Duodenal mucosa (tissue), 2 donors: ENCODE measurements at regions not wholly inside any gene's neighbourhood (a gene's known extent, or its start where the extent isn't known, plus 50 kb on each side); places are given as distances from the start of the nearest gene placed in this dataset.

Experiments
- H3K27ac ChIP-seq: one replicate; pipeline ENCODE4 v1.7.0; 2013; ENCODE audit warnings: low read depth, low read length
- H3K27me3 ChIP-seq, 2 donors: one replicate each; pipeline ENCODE4 v1.7.0; 2013; ENCODE audit warnings: low read length in 2 of 2, control low read depth in 1 of 2; ENCODE audit not compliant: insufficient read depth in 2 of 2, control insufficient read depth in 1 of 2
- H3K36me3 ChIP-seq, 2 donors: one replicate each; pipeline ENCODE4 v1.7.0; 2013; ENCODE audit warnings: low read length in 2 of 2, control low read depth in 1 of 2; ENCODE audit not compliant: insufficient read depth in 2 of 2, control insufficient read depth in 1 of 2
- H3K4me1 ChIP-seq, 2 donors: one replicate each; pipeline ENCODE4 v1.7.0; 2013; ENCODE audit warnings: low read length in 2 of 2, control low read depth in 1 of 2; ENCODE audit not compliant: insufficient read depth in 2 of 2, control insufficient read depth in 1 of 2
- H3K4me3 ChIP-seq, 2 donors: one replicate each; pipeline ENCODE4 v1.7.0; 2013; ENCODE audit warnings: low read length in 2 of 2, low read depth in 1 of 2
- H3K9ac ChIP-seq, 2 donors: one replicate each; pipeline ENCODE4 v1.7.0; 2013; ENCODE audit warnings: low read length in 2 of 2, low read depth in 1 of 2
- H3K9me3 ChIP-seq, 2 donors: one replicate each; pipeline ENCODE4 v1.7.0; 2013; ENCODE audit warnings: low read length in 2 of 2, control low read depth in 1 of 2; ENCODE audit not compliant: control insufficient read depth in 1 of 2

DNA sequence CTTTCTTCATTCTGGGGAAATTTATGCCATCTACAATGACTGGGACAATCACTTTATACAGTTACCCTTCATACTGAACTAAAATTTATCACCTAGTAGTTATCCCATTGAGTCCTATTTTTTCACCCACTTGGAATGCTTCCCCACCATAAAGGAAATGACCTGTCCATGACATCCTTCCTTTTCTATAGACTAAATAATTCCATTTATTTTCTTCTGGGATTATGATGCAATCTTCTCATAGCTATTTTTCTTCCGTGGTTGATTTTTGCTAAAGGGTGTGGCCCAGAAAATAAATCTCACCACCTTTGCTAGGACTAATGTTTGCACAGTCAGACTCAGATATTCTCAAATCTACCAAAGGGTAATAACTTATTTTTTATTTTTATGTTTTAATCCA is 186.1 kb upstream of the NRXN1 start:
- no peaks in the 10 kb centered on the region for H3K4me1 ChIP-seq
- no peaks in the 10 kb centered on the region for H3K9me3 ChIP-seq
- H3K4me3 ChIP-seq, result no peak overlapping the region

GRCh38 chr2:51213826-51214225 is 181.9 kb upstream of the NRXN1 start:
- Histone ChIP-seq H3K9me3 (no peaks in the 10 kb centered on the region), H3K27me3 (no peaks in the 10 kb centered on the region), H3K4me3 (no peak overlapping the region), H3K4me1 (no peaks in the 10 kb centered on the region), H3K9ac (no peak overlapping the region), H3K27ac (no peak overlapping the region), H3K36me3 (no peaks in the 10 kb centered on the region)

More for the DNA sequence above, 186.1 kb upstream of the NRXN1 start:
- Histone ChIP-seq H3K27ac (no peak overlapping the region), H3K36me3 (no peaks in the 10 kb centered on the region), H3K9ac (no peak overlapping the region), H3K27me3 (no peaks in the 10 kb centered on the region)

DNA sequence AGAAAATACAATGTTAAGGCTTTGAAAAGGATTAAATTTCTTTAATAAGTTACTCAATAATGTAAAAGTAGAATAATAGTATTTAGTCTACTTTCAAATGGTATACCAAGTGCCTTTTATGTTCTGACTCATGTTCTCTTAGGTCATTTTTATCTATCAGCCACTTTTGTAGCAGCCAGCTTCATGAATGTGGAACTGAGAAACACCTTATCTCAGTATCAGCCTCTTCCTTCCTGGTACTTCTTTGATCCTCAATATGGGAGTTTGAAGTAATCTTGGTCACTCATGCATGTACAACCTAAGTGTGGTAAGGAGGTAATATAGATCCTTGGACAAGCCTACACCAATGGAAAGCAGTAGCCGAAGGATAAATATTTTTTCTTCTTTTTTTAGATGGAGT is 180.4 kb upstream of the NRXN1 start:
- Histone ChIP-seq H3K36me3 (no peaks in the 10 kb centered on the region), H3K9me3 (no peaks in the 10 kb centered on the region), H3K9ac (no peak overlapping the region), H3K4me1 (no peaks in the 10 kb centered on the region), H3K4me3 (no peak overlapping the region), H3K27ac (no peak overlapping the region), H3K27me3 (no peaks in the 10 kb centered on the region)

GRCh38 chr2:51208521-51208920 is 176.6 kb upstream of the NRXN1 start:
- Histone ChIP-seq H3K27ac (no peak overlapping the region), H3K4me3 (no peak overlapping the region), H3K9ac (no peak overlapping the region), H3K9me3 (no peaks in the 10 kb centered on the region), H3K27me3 (no peaks in the 10 kb centered on the region), H3K36me3 (no peaks in the 10 kb centered on the region), H3K4me1 (no peaks in the 10 kb centered on the region)

DNA sequence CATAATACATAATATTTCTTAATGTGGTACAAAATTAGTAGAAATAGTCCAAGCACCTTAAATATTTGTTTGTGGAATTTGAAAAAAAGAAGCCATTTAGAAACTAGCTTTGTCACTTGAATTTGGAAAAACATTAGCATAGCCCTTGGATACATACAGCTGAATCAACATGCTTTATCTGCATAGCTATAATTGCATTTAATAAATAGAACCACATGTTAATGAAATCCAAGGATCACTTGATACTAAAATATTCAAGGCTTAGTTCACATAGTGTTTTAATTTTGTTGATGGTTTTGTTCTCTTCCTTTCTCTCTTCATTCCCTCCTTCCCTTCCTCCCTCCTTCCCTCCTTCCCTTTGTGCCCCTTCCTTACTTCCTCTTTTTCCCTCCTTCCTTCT is 169.4 kb upstream of the NRXN1 start:
- Histone ChIP-seq H3K9me3 (peaks cover 0 to 7% of the 10 kb centered on the region in 2 donors), H3K9ac (no peak overlapping the region), H3K4me1 (no peaks in the 10 kb centered on the region), H3K36me3 (no peaks in the 10 kb centered on the region), H3K4me3 (no peak overlapping the region), H3K27me3 (no peaks in the 10 kb centered on the region), H3K27ac (no peak overlapping the region)

DNA sequence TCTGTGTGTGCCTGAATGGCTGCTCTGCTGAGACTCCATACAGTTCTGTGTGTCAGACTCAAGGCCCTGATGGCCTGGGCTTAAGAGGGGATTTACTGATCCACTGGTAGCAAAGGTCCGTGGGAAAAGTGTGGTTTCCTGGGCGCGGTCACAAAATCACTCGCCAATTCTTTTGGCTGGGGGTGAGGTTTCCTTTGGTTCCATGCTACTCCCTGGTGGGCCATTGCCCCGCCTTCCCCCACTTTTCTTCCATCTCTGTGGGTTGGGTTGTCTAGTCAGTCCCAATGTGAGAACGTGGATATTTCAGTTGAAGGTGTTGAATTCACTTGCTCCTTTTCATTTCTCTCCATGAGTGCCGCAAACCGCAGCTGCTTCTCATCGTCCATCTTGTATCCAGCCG is 162.7 kb upstream of the NRXN1 start:
- Histone ChIP-seq H3K36me3 (no peaks in the 10 kb centered on the region), H3K27me3 (no peaks in the 10 kb centered on the region), H3K9ac (no peak overlapping the region), H3K4me1 (no peaks in the 10 kb centered on the region), H3K9me3 (peaks cover 2 to 17% of the 10 kb centered on the region in 2 donors), H3K4me3 (no peak overlapping the region), H3K27ac (no peak overlapping the region)

GRCh38 chr2:51170273-51170672 is 138.3 kb upstream of the NRXN1 start:
- Histone ChIP-seq H3K27me3 (no peaks in the 10 kb centered on the region), H3K9me3 (peaks cover 0 to 2% of the 10 kb centered on the region in 2 donors), H3K27ac (no peak overlapping the region), H3K4me1 (no peaks in the 10 kb centered on the region), H3K36me3 (no peaks in the 10 kb centered on the region), H3K9ac (no peak overlapping the region), H3K4me3 (no peak overlapping the region)

GRCh38 chr2:51165534-51166260 is 133.8 kb upstream of the NRXN1 start:
- Histone ChIP-seq H3K27ac (no peak overlapping the region), H3K9ac (no peak overlapping the region), H3K27me3 (no peaks in the 10 kb centered on the region), H3K4me3 (no peak overlapping the region), H3K36me3 (no peaks in the 10 kb centered on the region), H3K9me3 (peaks cover 0 to 2% of the 10 kb centered on the region in 2 donors), H3K4me1 (no peaks in the 10 kb centered on the region)

DNA sequence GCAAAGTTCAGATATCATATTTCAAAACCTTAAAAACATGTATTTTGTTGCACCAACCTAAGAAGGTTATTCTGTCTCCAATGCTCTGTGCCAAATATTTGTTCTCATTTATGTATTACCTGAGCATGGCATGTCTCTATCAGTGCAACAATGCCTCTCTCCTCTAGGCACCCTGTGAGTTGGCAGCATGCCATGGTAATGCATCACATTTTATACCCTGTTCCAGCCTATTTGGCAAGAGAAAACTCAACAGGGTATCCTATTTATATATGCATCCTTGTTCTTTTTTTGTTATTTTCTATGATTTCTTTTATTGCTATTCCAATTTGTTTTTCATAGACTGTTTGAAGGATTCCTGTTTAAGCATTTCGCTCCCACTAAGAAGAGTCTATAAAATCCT is 126.3 kb upstream of the NRXN1 start:
- no peak overlapping the region for H3K27ac ChIP-seq
- no peaks in the 10 kb centered on the region for H3K36me3 ChIP-seq
- H3K27me3 ChIP-seq, result no peaks in the 10 kb centered on the region
- H3K4me3 ChIP-seq, result no peak overlapping the region
- H3K9ac ChIP-seq, result no peak overlapping the region
- no peaks in the 10 kb centered on the region for H3K9me3 ChIP-seq
- H3K4me1 ChIP-seq, result no peaks in the 10 kb centered on the region

GRCh38 chr2:51153236-51153635 is 121.3 kb upstream of the NRXN1 start:
- Histone ChIP-seq H3K27ac (no peak overlapping the region), H3K27me3 (no peaks in the 10 kb centered on the region), H3K9me3 (peaks cover 0 to 6% of the 10 kb centered on the region in 2 donors), H3K36me3 (no peaks in the 10 kb centered on the region), H3K4me3 (no peak overlapping the region), H3K4me1 (no peaks in the 10 kb centered on the region), H3K9ac (no peak overlapping the region)
